ENCODE measurements at regions not wholly inside any gene's neighbourhood (a gene's known extent, or its start where the extent isn't known, plus 50 kb on each side); places are given as distances from the start of the nearest gene placed in this dataset.

DNA sequence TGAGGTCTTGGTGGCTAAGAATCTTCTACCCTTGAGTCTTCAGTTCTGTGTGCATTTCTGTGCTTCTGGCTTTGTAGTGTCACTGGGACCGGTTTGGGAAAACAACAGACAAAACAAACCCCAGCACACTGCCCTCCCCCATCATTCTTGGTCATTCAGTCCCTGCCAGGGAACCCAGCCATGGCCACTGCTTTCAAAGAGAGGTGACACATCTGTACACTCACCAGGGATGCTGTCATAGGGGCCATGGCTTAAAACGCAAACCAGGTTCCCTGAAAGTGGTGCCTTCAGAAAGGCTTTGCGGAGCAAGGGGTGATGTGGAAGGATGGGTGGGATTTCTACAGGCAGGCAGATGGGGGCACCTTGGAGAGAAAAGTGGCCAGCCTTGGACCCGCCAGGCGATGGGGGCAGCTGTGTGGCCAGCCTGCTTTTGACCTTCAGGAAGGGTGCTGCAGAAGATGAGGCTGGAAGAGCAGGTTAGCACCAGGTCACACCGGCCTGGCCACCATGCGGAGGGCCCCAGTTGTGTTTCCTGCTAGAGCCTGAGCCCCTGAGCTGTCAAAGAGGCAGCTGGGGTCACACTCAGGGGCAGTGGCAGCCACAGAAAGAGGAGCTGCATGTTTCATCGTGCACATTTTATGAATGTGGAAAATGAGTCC is 101.3 kb downstream of the INHBB start (continued):
- no peak for TF ChIP-seq EZH2 (IDR thresholded peaks at IDR 0.05; ENCODE audit: low read depth, unreplicated experiment)
- TF ChIP-seq STAT1 (IDR thresholded peaks at IDR 0.05; ENCODE audit: unreplicated experiment), result no peak
- TF ChIP-seq, protein P1, sequence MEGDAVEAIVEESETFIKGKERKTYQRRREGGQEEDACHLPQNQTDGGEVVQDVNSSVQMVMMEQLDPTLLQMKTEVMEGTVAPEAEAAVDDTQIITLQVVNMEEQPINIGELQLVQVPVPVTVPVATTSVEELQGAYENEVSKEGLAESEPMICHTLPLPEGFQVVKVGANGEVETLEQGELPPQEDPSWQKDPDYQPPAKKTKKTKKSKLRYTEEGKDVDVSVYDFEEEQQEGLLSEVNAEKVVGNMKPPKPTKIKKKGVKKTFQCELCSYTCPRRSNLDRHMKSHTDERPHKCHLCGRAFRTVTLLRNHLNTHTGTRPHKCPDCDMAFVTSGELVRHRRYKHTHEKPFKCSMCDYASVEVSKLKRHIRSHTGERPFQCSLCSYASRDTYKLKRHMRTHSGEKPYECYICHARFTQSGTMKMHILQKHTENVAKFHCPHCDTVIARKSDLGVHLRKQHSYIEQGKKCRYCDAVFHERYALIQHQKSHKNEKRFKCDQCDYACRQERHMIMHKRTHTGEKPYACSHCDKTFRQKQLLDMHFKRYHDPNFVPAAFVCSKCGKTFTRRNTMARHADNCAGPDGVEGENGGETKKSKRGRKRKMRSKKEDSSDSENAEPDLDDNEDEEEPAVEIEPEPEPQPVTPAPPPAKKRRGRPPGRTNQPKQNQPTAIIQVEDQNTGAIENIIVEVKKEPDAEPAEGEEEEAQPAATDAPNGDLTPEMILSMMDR (conservative IDR thresholded peaks at IDR 0.05; ENCODE audit: low read depth in 2 of 2), result no peak
- TF ChIP-seq JUNB (IDR thresholded peaks at IDR 0.05; ENCODE audit: unreplicated experiment), result no peak

DNA sequence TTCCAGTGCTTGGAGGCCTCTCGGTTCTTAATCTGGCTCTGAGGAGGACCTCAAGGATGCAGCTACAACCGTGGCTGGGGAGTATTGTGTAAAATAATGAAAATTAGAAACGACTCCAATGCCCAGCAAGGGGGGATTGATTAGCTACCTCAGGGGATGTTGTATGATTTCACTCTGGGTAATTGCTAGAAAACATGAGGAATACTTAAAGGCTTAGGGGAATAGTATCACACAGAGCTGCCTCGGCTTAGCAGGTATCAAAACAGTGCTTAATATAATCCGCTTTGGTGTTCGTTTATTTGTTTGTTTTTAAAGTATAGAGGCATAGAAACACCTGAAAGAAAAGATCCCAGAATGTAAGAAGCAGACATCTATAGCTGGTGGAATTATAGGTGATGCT is 102.5 kb downstream of the INHBB start:
- H3K9me3 Mint-ChIP-seq, result no peaks in the 10 kb centered on the region
- H3K27me3 Mint-ChIP-seq (ENCODE audit: insufficient read depth, low read depth, poor library complexity), result peaks cover 33% of the 10 kb centered on the region
- no peak overlapping the region for H3K4me2 ChIP-seq
- H3K4me1 Mint-ChIP-seq, result peaks cover 7% of the 10 kb centered on the region; the same call in 2 of the 3 replicates
- no peaks in the 10 kb centered on the region for H4K20me1 ChIP-seq (replicated peaks; ENCODE audit: insufficient read depth)
- no peak overlapping the region for H3K4me3 Mint-ChIP-seq
- H2AFZ ChIP-seq, result no peak overlapping the region
- peaks cover 6% of the 10 kb centered on the region; the same call in 1 of the 2 replicates for H3K27me3 ChIP-seq (ENCODE audit: insufficient read depth)
- no peak for ATAC-seq
- no peaks in the 10 kb centered on the region for H3K9me2 ChIP-seq (ENCODE audit: insufficient read depth)
- peaks cover 5% of the 10 kb centered on the region for H3K4me1 ChIP-seq (ENCODE audit: insufficient read depth)
- DNase-seq (ENCODE audit: low spot score), result no peak
- peaks cover 4% of the 10 kb centered on the region for H3F3A ChIP-seq (replicated peaks; ENCODE audit: low read depth)
- no peaks in the 10 kb centered on the region for H3K36me3 Mint-ChIP-seq (ENCODE audit: low read depth)
- H3K27ac ChIP-seq (ENCODE audit: low read depth), result no peak overlapping the region
- H3K27ac Mint-ChIP-seq, result no peak overlapping the region
- H3K36me3 ChIP-seq (ENCODE audit: insufficient read depth), result no peaks in the 10 kb centered on the region
- no peaks in the 10 kb centered on the region for H3K79me2 ChIP-seq (replicated peaks; ENCODE audit: insufficient read depth)
- H3K4me3 ChIP-seq, result no peak overlapping the region
- TF ChIP-seq EZH2phosphoT487 (IDR thresholded peaks at IDR 0.05; ENCODE audit: unreplicated experiment) (no peak), POLR2AphosphoS5 (IDR thresholded peaks at IDR 0.05; ENCODE audit: low read depth) (no peak), JUNB (IDR thresholded peaks at IDR 0.05; ENCODE audit: unreplicated experiment) (no peak), EZH2 (IDR thresholded peaks at IDR 0.05; ENCODE audit: low read depth, unreplicated experiment) (no peak), NANOG (IDR thresholded peaks at IDR 0.05; ENCODE audit: borderline replicate concordance) (no peak), ZNF114 (CRISPR knock-in tag; IDR thresholded peaks at IDR 0.05) (no peak), ETS1 (IDR thresholded peaks at IDR 0.05) (no peak), ZNF331 (CRISPR knock-in tag; IDR thresholded peaks at IDR 0.05; ENCODE audit: low read depth) (no peak)
- TF ChIP-seq, protein P2, sequence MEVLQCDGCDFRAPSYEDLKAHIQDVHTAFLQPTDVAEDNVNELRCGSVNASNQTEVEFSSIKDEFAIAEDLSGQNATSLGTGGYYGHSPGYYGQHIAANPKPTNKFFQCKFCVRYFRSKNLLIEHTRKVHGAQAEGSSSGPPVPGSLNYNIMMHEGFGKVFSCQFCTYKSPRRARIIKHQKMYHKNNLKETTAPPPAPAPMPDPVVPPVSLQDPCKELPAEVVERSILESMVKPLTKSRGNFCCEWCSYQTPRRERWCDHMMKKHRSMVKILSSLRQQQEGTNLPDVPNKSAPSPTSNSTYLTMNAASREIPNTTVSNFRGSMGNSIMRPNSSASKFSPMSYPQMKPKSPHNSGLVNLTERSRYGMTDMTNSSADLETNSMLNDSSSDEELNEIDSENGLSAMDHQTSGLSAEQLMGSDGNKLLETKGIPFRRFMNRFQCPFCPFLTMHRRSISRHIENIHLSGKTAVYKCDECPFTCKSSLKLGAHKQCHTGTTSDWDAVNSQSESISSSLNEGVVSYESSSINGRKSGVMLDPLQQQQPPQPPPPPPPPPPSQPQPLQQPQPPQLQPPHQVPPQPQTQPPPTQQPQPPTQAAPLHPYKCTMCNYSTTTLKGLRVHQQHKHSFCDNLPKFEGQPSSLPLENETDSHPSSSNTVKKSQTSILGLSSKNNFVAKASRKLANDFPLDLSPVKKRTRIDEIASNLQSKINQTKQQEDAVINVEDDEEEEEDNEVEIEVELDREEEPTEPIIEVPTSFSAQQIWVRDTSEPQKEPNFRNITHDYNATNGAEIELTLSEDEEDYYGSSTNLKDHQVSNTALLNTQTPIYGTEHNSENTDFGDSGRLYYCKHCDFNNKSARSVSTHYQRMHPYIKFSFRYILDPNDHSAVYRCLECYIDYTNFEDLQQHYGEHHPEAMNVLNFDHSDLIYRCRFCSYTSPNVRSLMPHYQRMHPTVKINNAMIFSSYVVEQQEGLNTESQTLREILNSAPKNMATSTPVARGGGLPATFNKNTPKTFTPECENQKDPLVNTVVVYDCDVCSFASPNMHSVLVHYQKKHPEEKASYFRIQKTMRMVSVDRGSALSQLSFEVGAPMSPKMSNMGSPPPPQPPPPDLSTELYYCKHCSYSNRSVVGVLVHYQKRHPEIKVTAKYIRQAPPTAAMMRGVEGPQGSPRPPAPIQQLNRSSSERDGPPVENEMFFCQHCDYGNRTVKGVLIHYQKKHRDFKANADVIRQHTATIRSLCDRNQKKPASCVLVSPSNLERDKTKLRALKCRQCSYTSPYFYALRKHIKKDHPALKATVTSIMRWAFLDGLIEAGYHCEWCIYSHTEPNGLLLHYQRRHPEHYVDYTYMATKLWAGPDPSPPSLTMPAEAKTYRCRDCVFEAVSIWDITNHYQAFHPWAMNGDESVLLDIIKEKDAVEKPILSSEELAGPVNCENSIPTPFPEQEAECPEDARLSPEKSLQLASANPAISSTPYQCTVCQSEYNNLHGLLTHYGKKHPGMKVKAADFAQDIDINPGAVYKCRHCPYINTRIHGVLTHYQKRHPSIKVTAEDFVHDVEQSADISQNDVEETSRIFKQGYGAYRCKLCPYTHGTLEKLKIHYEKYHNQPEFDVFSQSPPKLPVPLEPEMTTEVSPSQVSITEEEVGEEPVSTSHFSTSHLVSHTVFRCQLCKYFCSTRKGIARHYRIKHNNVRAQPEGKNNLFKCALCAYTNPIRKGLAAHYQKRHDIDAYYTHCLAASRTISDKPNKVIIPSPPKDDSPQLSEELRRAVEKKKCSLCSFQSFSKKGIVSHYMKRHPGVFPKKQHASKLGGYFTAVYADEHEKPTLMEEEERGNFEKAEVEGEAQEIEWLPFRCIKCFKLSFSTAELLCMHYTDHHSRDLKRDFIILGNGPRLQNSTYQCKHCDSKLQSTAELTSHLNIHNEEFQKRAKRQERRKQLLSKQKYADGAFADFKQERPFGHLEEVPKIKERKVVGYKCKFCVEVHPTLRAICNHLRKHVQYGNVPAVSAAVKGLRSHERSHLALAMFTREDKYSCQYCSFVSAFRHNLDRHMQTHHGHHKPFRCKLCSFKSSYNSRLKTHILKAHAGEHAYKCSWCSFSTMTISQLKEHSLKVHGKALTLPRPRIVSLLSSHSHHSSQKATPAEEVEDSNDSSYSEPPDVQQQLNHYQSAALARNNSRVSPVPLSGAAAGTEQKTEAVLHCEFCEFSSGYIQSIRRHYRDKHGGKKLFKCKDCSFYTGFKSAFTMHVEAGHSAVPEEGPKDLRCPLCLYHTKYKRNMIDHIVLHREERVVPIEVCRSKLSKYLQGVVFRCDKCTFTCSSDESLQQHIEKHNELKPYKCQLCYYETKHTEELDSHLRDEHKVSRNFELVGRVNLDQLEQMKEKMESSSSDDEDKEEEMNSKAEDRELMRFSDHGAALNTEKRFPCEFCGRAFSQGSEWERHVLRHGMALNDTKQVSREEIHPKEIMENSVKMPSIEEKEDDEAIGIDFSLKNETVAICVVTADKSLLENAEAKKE (CRISPR knock-in tag; IDR thresholded peaks at IDR 0.05), result no peak
- TF ChIP-seq, protein P1 (conservative IDR thresholded peaks at IDR 0.05; ENCODE audit: low read depth in 2 of 2), result no peak
